ENCODE measurements at regions not wholly inside any gene's neighbourhood (a gene's known extent, or its start where the extent isn't known, plus 50 kb on each side); places are given as distances from the start of the nearest gene placed in this dataset.

DNA sequence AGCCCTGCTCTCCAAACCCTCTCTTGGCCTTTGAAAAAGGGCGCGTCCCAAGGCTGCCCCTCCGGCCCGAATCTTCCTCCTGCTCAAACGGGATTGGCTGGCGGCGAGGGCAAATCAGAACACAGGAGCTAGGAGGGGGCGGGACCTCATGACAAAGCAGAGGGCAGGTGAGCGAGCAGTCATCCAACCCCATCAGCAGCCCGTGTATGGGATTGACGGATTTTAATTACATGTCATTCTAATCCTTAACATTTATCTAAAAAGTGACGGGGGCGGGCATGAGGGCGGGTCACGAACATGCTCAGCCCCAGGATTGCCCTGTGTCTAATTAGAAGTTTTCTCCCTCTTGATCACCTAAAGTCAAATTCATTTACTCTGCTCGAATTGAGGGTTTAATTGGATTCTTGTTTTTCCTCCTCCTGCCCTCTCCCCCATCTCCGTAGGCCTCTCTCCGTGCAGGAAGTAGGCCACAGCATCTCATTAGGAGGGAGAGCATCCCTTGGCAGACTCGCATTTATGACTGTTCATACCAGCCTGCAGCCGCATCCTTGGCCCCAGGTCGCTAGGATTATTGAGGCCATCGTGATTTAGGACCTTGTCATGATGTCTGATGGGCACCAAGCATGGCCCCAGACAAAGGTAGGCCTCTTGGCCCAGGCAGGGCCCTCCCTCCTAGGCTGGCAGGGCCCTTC is 147.1 kb downstream of the CHST1 start:
- TF ChIP-seq, protein P1, sequence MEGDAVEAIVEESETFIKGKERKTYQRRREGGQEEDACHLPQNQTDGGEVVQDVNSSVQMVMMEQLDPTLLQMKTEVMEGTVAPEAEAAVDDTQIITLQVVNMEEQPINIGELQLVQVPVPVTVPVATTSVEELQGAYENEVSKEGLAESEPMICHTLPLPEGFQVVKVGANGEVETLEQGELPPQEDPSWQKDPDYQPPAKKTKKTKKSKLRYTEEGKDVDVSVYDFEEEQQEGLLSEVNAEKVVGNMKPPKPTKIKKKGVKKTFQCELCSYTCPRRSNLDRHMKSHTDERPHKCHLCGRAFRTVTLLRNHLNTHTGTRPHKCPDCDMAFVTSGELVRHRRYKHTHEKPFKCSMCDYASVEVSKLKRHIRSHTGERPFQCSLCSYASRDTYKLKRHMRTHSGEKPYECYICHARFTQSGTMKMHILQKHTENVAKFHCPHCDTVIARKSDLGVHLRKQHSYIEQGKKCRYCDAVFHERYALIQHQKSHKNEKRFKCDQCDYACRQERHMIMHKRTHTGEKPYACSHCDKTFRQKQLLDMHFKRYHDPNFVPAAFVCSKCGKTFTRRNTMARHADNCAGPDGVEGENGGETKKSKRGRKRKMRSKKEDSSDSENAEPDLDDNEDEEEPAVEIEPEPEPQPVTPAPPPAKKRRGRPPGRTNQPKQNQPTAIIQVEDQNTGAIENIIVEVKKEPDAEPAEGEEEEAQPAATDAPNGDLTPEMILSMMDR (IDR thresholded peaks at IDR 0.05; ENCODE audit: borderline replicate concordance, control extremely low read depth, extremely low read depth, insufficient read depth, missing control alignments), result no peak
- in situ Hi-C loops (cut with MboI; ENCODE audit: low sequenced_read_pairs, unreplicated experiment), result no loop called here
- no peak for DNase-seq (ENCODE audit: low spot score)

GRCh38 chr11:45517171-45517770 is 148.2 kb downstream of the CHST1 start:
- in situ Hi-C loops (cut with MboI; ENCODE audit: low sequenced_read_pairs, unreplicated experiment), result no loop called here
- no peak for DNase-seq (ENCODE audit: low spot score)
- TF ChIP-seq, protein P1 (IDR thresholded peaks at IDR 0.05; ENCODE audit: borderline replicate concordance, control extremely low read depth, extremely low read depth, insufficient read depth, missing control alignments), result no peak

- TF ChIP-seq, protein P1 (IDR thresholded peaks at IDR 0.05; ENCODE audit: borderline replicate concordance, control extremely low read depth, extremely low read depth, insufficient read depth, missing control alignments), result no peak
- DNase-seq (ENCODE audit: low spot score), result no peak
- in situ Hi-C loops (cut with MboI; ENCODE audit: low sequenced_read_pairs, unreplicated experiment), result no loop called here
These were observed 151.5 kb downstream of the CHST1 start for GRCh38 chr11:45513821-45514340.

GRCh38 chr11:45512471-45513148 is 152.8 kb downstream of the CHST1 start:
- no peak for DNase-seq (ENCODE audit: low spot score)
- TF ChIP-seq, protein P1 (IDR thresholded peaks at IDR 0.05; ENCODE audit: borderline replicate concordance, control extremely low read depth, extremely low read depth, insufficient read depth, missing control alignments), result no peak
- in situ Hi-C loops (cut with MboI; ENCODE audit: low sequenced_read_pairs, unreplicated experiment), result no loop called here

GRCh38 chr11:45511566-45511965 is 153.9 kb downstream of the CHST1 start:
- DNase-seq (ENCODE audit: low spot score), result no peak
- in situ Hi-C loops (cut with MboI; ENCODE audit: low sequenced_read_pairs, unreplicated experiment), result no loop called here
- TF ChIP-seq, protein P1 (IDR thresholded peaks at IDR 0.05; ENCODE audit: borderline replicate concordance, control extremely low read depth, extremely low read depth, insufficient read depth, missing control alignments), result no peak

GRCh38 chr11:45507916-45508315 is 157.5 kb downstream of the CHST1 start:
- in situ Hi-C loops (cut with MboI; ENCODE audit: low sequenced_read_pairs, unreplicated experiment), result no loop called here
- DNase-seq (ENCODE audit: low spot score), result no peak
- TF ChIP-seq, protein P1 (IDR thresholded peaks at IDR 0.05; ENCODE audit: borderline replicate concordance, control extremely low read depth, extremely low read depth, insufficient read depth, missing control alignments), result no peak

All from GM13976 (cell line).